Pons (tissue), 1 donor: ENCODE measurements at regions not wholly inside any gene's neighbourhood (a gene's known extent, or its start where the extent isn't known, plus 50 kb on each side); places are given as distances from the start of the nearest gene placed in this dataset.
"Not testable (repeated sequence)": the region's sequence is repeated elsewhere in the genome, so short reads cannot be mapped to it uniquely, and the experiment has no call there.

ENCODE experiments used
- DNase-seq: peaks from one replicate; pipeline ENCODE4 v3.0.0-alpha.2; 2016; ENCODE audit warnings: low spot score

GRCh38 chr11:104704146-104704830 is 194.0 kb downstream of the CASP12 start:
- DNase-seq = no peak

GRCh38 chr11:104700609-104701008 is 197.7 kb downstream of the CASP12 start:
- no peak for DNase-seq

GRCh38 chr11:104699981-104700380 is 198.3 kb downstream of the CASP12 start:
- DNase-seq = no peak

GRCh38 chr11:104695065-104695463 is 203.2 kb downstream of the CASP12 start:
- DNase-seq = no peak

GRCh38 chr11:104694259-104695064 is 203.8 kb downstream of the CASP12 start:
- no peak for DNase-seq

GRCh38 chr11:104692751-104693150 is 205.5 kb downstream of the CASP12 start:
- no peak for DNase-seq

GRCh38 chr11:104691129-104691528 is 207.1 kb downstream of the CASP12 start:
- no peak for DNase-seq

GRCh38 chr11:104690241-104690640 is 208.0 kb downstream of the CASP12 start:
- DNase-seq = no peak

- DNase-seq = no peak
These were observed 209.5 kb downstream of the CASP12 start for GRCh38 chr11:104688731-104689130.

- DNase-seq = no peak
These were observed 216.1 kb downstream of the CASP12 start for GRCh38 chr11:104682206-104682605.

- no peak for DNase-seq
These were observed 219.0 kb downstream of the CASP12 start for GRCh38 chr11:104679258-104679657.

- no peak for DNase-seq
These were observed 219.9 kb downstream of the CASP12 start for GRCh38 chr11:104678408-104678807.

- not testable (repeated sequence) for DNase-seq
These were observed 221.2 kb downstream of the CASP12 start for GRCh38 chr11:104677069-104677468.

- DNase-seq = no peak
These were observed 225.4 kb downstream of the CASP12 start for GRCh38 chr11:104672897-104673296.

GRCh38 chr11:104668797-104669463 is 229.3 kb downstream of the CASP12 start:
- DNase-seq = no peak

GRCh38 chr11:104666624-104667023 is 231.6 kb downstream of the CASP12 start:
- no peak for DNase-seq

GRCh38 chr11:104665641-104666040 is 232.6 kb downstream of the CASP12 start:
- DNase-seq = no peak

- no peak for DNase-seq
These were observed 234.8 kb downstream of the CASP12 start for GRCh38 chr11:104663190-104664140.

GRCh38 chr11:104661901-104662300 is 236.4 kb downstream of the CASP12 start:
- DNase-seq = no peak

- no peak for DNase-seq
These were observed 236.8 kb downstream of the CASP12 start for GRCh38 chr11:104661471-104661870.

GRCh38 chr11:104658177-104658576 is 240.1 kb downstream of the CASP12 start:
- no peak for DNase-seq

GRCh38 chr11:104657083-104657482 is 241.2 kb downstream of the CASP12 start:
- no peak for DNase-seq
